H9 (cell line): ENCODE measurements at regions not wholly inside any gene's neighbourhood (a gene's known extent, or its start where the extent isn't known, plus 50 kb on each side); places are given as distances from the start of the nearest gene placed in this dataset.
A peak's percentile ranks its signal among the peaks of the same experiment; 100 is the strongest.

Source experiments
- DNase-seq: peaks from one replicate; pipeline ENCODE4 v3.0.0-alpha.2; 2017
- H2AFZ ChIP-seq: one replicate; pipeline ENCODE4 v1.6.1; 2013; ENCODE audit warnings: mild to moderate bottlenecking, low read length, control low read depth, moderate library complexity
- H2AK5ac ChIP-seq: 2 replicates; pipeline ENCODE4 v1.6.1; 2013; ENCODE audit warnings: low read length, control low read depth, mixed read lengths; ENCODE audit not compliant: insufficient read length
- H2BK120ac ChIP-seq: one replicate; pipeline ENCODE4 v1.6.1; 2013; ENCODE audit warnings: low read depth, mild to moderate bottlenecking, low read length, control low read depth, inconsistent platforms; ENCODE audit not compliant: poor library complexity, severe bottlenecking
- H2BK12ac ChIP-seq: 2 replicates; pipeline ENCODE4 v1.6.1; 2013; ENCODE audit warnings: low read length, control low read depth, mixed read lengths, low read depth; ENCODE audit not compliant: insufficient read length
- H2BK15ac ChIP-seq: 2 replicates; pipeline ENCODE4 v1.6.1; 2013; ENCODE audit warnings: low read depth, low read length, control low read depth
- H2BK20ac ChIP-seq: one replicate; pipeline ENCODE4 v1.6.1; 2013; ENCODE audit warnings: low read depth, mild to moderate bottlenecking, low read length, control low read depth, inconsistent platforms; ENCODE audit not compliant: poor library complexity, severe bottlenecking
- H2BK5ac ChIP-seq: 2 replicates; pipeline ENCODE4 v1.6.1; 2013; ENCODE audit warnings: low read length, control low read depth, mixed read lengths; ENCODE audit not compliant: insufficient read length
- H3K14ac ChIP-seq: 2 replicates; pipeline ENCODE4 v1.6.1; 2013; ENCODE audit warnings: low read length, control low read depth; ENCODE audit not compliant: insufficient read depth
- H3K18ac ChIP-seq: 2 replicates; pipeline ENCODE4 v1.6.1; 2013; ENCODE audit warnings: low read depth, mild to moderate bottlenecking, mixed read lengths, low read length, control low read depth; ENCODE audit not compliant: insufficient read length
- H3K23ac ChIP-seq: 2 replicates; pipeline ENCODE4 v1.6.1; 2013; ENCODE audit warnings: low read length, control low read depth, mixed read lengths, low read depth; ENCODE audit not compliant: insufficient read length
- H3K23me2 ChIP-seq: 2 replicates; pipeline ENCODE4 v1.6.1; 2013; ENCODE audit warnings: low read depth, mild to moderate bottlenecking, mixed read lengths, low read length, control low read depth; ENCODE audit not compliant: insufficient read length, poor library complexity, severe bottlenecking
- H3K27ac ChIP-seq: 2 replicates; pipeline ENCODE4 v1.5.1; 2013; ENCODE audit warnings: low read length, control low read depth, mixed read lengths, low read depth; ENCODE audit not compliant: insufficient read length
- H3K27me3 ChIP-seq: 2 replicates; pipeline ENCODE4 v1.6.1; 2013; ENCODE audit warnings: low read length, control low read depth, inconsistent platforms; ENCODE audit not compliant: insufficient read depth
- H3K4ac ChIP-seq: 2 replicates; pipeline ENCODE4 v1.6.1; 2013; ENCODE audit warnings: low read depth, mild to moderate bottlenecking, control low read depth, inconsistent platforms, low read length, moderate library complexity
- H3K4me1 ChIP-seq: 2 replicates; pipeline ENCODE4 v1.6.1; 2013; ENCODE audit warnings: low read length, control low read depth, inconsistent platforms; ENCODE audit not compliant: insufficient read depth
- H3K4me2 ChIP-seq: 2 replicates; pipeline ENCODE4 v1.6.1; 2013; ENCODE audit warnings: low read length, control low read depth, mixed read lengths; ENCODE audit not compliant: insufficient read length, insufficient read depth
- H3K56ac ChIP-seq: 2 replicates; pipeline ENCODE4 v1.6.1; 2013; ENCODE audit warnings: low read depth, mild to moderate bottlenecking, mixed read lengths, low read length, control low read depth; ENCODE audit not compliant: insufficient read length
- H3K79me1 ChIP-seq: 2 replicates; pipeline ENCODE4 v1.6.1; 2013; ENCODE audit warnings: low read depth, mild to moderate bottlenecking, moderate library complexity, low read length, control low read depth, inconsistent platforms; ENCODE audit not compliant: insufficient read depth, poor library complexity, severe bottlenecking
- H3K79me2 ChIP-seq: 2 replicates; pipeline ENCODE4 v1.6.1; 2013; ENCODE audit warnings: low read length, control low read depth, inconsistent platforms; ENCODE audit not compliant: insufficient read depth
- H3K9ac ChIP-seq: 2 replicates; pipeline ENCODE4 v1.6.1; 2013; ENCODE audit warnings: low read length, control low read depth, mixed read lengths; ENCODE audit not compliant: insufficient read length; ENCODE audit errors: extremely low read depth
- H3K9me3 ChIP-seq: one replicate; pipeline ENCODE4 v1.6.1; 2013; ENCODE audit warnings: low read depth, low read length, inconsistent platforms; ENCODE audit not compliant: control insufficient read depth
- H3T11ph ChIP-seq: one replicate; pipeline ENCODE4 v1.6.1; 2013; ENCODE audit warnings: mild to moderate bottlenecking, low read length, control low read depth, inconsistent platforms
- H4K20me1 ChIP-seq: one replicate; pipeline ENCODE4 v1.6.1; 2013; ENCODE audit not compliant: control insufficient read depth, insufficient read length, insufficient read depth
- H4K5ac ChIP-seq: 2 replicates; pipeline ENCODE4 v1.6.1; 2013; ENCODE audit warnings: low read depth, mild to moderate bottlenecking, mixed read lengths, low read length, control low read depth; ENCODE audit not compliant: insufficient read length
- H4K8ac ChIP-seq: replicated peaks from 2 replicates; pipeline ENCODE4 v1.6.1; 2013; ENCODE audit warnings: low read length, control low read depth, mixed read lengths, low read depth; ENCODE audit not compliant: insufficient read length
- H4K91ac ChIP-seq: 2 replicates; pipeline ENCODE4 v1.6.1; 2013; ENCODE audit warnings: low read depth, mild to moderate bottlenecking, moderate library complexity, mixed read lengths, low read length, control low read depth; ENCODE audit not compliant: insufficient read length
- H3K27ac Mint-ChIP-seq, 3 experiments: 2 replicates in 2 of 3; 3 replicates in 1 of 3; pipeline ENCODE4 v1.8.0; 2020 to 2021; ENCODE audit warnings: mixed read lengths in 3 of 3, mild to moderate bottlenecking in 1 of 3, moderate library complexity in 1 of 3
- H3K27me3 Mint-ChIP-seq: 2 replicates; pipeline ENCODE4 v1.8.0; 2021; ENCODE audit warnings: low read depth, mild to moderate bottlenecking, moderate library complexity, mixed read lengths
- H3K36me3 Mint-ChIP-seq, 3 experiments: 2 replicates in 2 of 3; 3 replicates in 1 of 3; pipeline ENCODE4 v1.8.0; 2020 to 2021; ENCODE audit warnings: low read depth in 3 of 3, mixed read lengths in 3 of 3; ENCODE audit not compliant: insufficient read depth in 1 of 3
- H3K4me1 Mint-ChIP-seq, 2 experiments: 2 replicates each; pipeline ENCODE4 v1.8.0; 2020; ENCODE audit warnings: mixed read lengths in 2 of 2
- H3K4me3 Mint-ChIP-seq, 2 experiments: 2 replicates in 1 of 2; 3 replicates in 1 of 2; pipeline ENCODE4 v1.8.0; 2020 to 2021; ENCODE audit warnings: mild to moderate bottlenecking in 2 of 2, mixed read lengths in 2 of 2, moderate library complexity in 1 of 2
- H3K9me3 Mint-ChIP-seq, 2 experiments: 2 replicates in 1 of 2; 3 replicates in 1 of 2; pipeline ENCODE4 v1.8.0; 2020; ENCODE audit warnings: mild to moderate bottlenecking in 2 of 2, mixed read lengths in 2 of 2, moderate library complexity in 1 of 2
- TF ChIP-seq, protein P1 (sequence below): fragments of 200-600 bp; sonication (generic); conservative IDR thresholded peaks from 3 replicates; pipeline ENCODE4 v1.8.0; 2021; ENCODE audit warnings: antibody characterized with exemption, mild to moderate bottlenecking

DNA sequence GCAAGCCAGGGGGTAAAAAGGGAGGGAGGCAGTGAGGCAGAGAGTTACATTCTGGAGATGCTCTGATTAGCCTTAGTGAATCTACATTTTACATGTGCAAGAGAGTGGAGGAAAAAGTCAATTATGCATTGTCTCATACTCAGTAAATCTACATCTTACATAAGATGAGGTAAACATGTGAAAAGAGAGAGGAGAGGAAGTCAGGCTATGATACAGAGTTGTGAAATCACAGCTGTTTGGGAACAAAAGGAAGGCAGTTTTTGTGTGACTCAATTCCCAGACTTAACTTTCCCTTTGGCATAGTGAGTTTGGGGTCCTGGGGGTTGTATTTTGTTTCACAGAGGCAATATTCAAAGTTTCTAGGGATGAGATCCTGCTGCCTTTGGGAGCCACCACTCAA is 67.8 kb downstream of the GP2 start:
- peaks cover 7 to 9% of the 10 kb centered on the region in 2 experiments for H3K9me3 Mint-ChIP-seq
- H4K5ac ChIP-seq = no peak overlapping the region
- no peak overlapping the region for H3K23ac ChIP-seq
- no peaks in the 10 kb centered on the region for H3K9me3 ChIP-seq
- H2BK12ac ChIP-seq = no peak overlapping the region
- no peak overlapping the region for H2AFZ ChIP-seq
- TF ChIP-seq, protein P1, sequence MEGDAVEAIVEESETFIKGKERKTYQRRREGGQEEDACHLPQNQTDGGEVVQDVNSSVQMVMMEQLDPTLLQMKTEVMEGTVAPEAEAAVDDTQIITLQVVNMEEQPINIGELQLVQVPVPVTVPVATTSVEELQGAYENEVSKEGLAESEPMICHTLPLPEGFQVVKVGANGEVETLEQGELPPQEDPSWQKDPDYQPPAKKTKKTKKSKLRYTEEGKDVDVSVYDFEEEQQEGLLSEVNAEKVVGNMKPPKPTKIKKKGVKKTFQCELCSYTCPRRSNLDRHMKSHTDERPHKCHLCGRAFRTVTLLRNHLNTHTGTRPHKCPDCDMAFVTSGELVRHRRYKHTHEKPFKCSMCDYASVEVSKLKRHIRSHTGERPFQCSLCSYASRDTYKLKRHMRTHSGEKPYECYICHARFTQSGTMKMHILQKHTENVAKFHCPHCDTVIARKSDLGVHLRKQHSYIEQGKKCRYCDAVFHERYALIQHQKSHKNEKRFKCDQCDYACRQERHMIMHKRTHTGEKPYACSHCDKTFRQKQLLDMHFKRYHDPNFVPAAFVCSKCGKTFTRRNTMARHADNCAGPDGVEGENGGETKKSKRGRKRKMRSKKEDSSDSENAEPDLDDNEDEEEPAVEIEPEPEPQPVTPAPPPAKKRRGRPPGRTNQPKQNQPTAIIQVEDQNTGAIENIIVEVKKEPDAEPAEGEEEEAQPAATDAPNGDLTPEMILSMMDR = no peak
- H3K79me1 ChIP-seq = no peaks in the 10 kb centered on the region
- no peak overlapping the region for H3K9ac ChIP-seq
- H3K27ac Mint-ChIP-seq = peak overlapping the region in 1 of 3 experiments; percentile 83; a peak in 2 of 7 replicates
- H3K36me3 Mint-ChIP-seq = peaks cover 3 to 6% (median 5%) of the 10 kb centered on the region in 3 experiments; a peak in 6 of 7 replicates
- H3K4me2 ChIP-seq = no peak overlapping the region
- no peak overlapping the region for H3K4me3 Mint-ChIP-seq
- H3K27ac ChIP-seq = no peak overlapping the region
- no peak overlapping the region for H2BK20ac ChIP-seq
- no peak overlapping the region for H2AK5ac ChIP-seq
- H3K4me1 Mint-ChIP-seq = peaks cover 35 to 43% of the 10 kb centered on the region in 2 experiments
- no peak overlapping the region for H3K18ac ChIP-seq
- no peak overlapping the region for H3K56ac ChIP-seq
- no peak overlapping the region for H3K4ac ChIP-seq
- no peak for DNase-seq
- no peak overlapping the region for H3K14ac ChIP-seq
- H3K27me3 Mint-ChIP-seq = no peaks in the 10 kb centered on the region; the same call in 1 of the 2 replicates
- no peak overlapping the region for H2BK15ac ChIP-seq
- no peak overlapping the region for H3T11ph ChIP-seq
- no peaks in the 10 kb centered on the region for H3K79me2 ChIP-seq
- no peaks in the 10 kb centered on the region for H3K27me3 ChIP-seq
- H2BK5ac ChIP-seq = no peak overlapping the region
- no peaks in the 10 kb centered on the region for H4K20me1 ChIP-seq
- H4K91ac ChIP-seq = no peak overlapping the region
- H3K23me2 ChIP-seq = no peaks in the 10 kb centered on the region
- H3K4me1 ChIP-seq = peaks cover 8% of the 10 kb centered on the region; the same call in 1 of the 2 replicates
- H2BK120ac ChIP-seq = no peak overlapping the region
- H4K8ac ChIP-seq = no peak overlapping the region
